ENCODE measurements at regions not wholly inside any gene's neighbourhood (a gene's known extent, or its start where the extent isn't known, plus 50 kb on each side); places are given as distances from the start of the nearest gene placed in this dataset.

- WGBS (ENCODE audit: insufficient coverage, insufficient read length), result no CpG with 5 or more reads among the region's 2 CpGs
- no peaks in the 10 kb centered on the region for H3K36me3 ChIP-seq (ENCODE audit: control insufficient read depth, insufficient read depth, low read length)
- no peak for DNase-seq (ENCODE audit: low read depth, low spot score)
- no peak overlapping the region for H3K4me3 ChIP-seq (ENCODE audit: low read length)
- no peaks in the 10 kb centered on the region for H3K9me3 ChIP-seq (ENCODE audit: control insufficient read depth, insufficient read depth, low read length)
- no peaks in the 10 kb centered on the region for H3K4me1 ChIP-seq (ENCODE audit: control insufficient read depth, insufficient read depth, low read length)
- H3K27ac ChIP-seq (ENCODE audit: low read length), result no peak overlapping the region
- H3K27me3 ChIP-seq (ENCODE audit: control insufficient read depth, insufficient read depth, low read length), result no peaks in the 10 kb centered on the region
Observed at GRCh38 chr13:80451641-80452040, 110.7 kb upstream of the SPRY2 start.

DNA sequence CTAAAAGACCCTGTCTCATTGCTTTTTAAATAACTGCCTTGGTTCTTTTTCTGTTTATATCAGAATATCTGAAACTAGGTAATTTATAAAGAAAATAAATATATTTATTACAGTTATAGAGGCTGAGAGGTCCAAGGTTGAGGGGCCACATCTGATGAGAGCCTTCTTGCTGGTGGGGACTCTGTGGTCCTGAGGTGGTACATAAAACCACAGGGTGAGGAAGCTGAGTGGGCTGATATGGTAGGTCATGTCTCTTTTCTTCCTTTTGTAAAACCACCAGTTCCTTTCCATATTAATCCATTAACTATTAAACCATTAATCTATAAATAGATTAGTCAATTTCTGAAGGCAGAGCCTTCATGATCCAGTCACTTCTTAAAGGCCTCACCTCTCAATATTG is 109.5 kb upstream of the SPRY2 start:
- no peak for DNase-seq (ENCODE audit: low read depth, low spot score)
- Histone ChIP-seq H3K4me3 (ENCODE audit: low read length) (no peak overlapping the region), H3K27me3 (ENCODE audit: control insufficient read depth, insufficient read depth, low read length) (no peaks in the 10 kb centered on the region), H3K36me3 (ENCODE audit: control insufficient read depth, insufficient read depth, low read length) (no peaks in the 10 kb centered on the region), H3K27ac (ENCODE audit: low read length) (no peak overlapping the region), H3K4me1 (ENCODE audit: control insufficient read depth, insufficient read depth, low read length) (no peaks in the 10 kb centered on the region), H3K9me3 (ENCODE audit: control insufficient read depth, insufficient read depth, low read length) (no peaks in the 10 kb centered on the region)

DNA sequence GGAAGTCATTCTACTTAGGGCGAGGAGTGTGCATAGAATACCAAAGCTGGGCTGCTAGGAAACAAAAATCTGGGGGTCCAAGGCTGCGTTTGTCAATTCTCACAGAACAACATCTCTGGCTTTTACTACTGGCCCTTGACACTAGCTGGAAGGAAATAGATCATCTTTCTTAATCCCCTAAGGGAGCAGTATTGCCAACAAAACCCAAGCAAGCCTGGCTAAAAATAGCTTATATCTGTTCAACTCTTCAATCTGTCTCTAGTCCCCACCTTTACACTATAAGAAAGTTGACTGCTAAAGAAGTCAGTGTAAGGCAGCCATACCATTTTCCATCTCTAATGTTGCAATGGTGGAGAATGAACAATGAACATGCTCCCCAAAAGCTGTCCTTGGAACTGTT is 107.8 kb upstream of the SPRY2 start:
- Histone ChIP-seq H3K4me3 (ENCODE audit: low read length) (no peak overlapping the region), H3K4me1 (ENCODE audit: control insufficient read depth, insufficient read depth, low read length) (no peaks in the 10 kb centered on the region), H3K27me3 (ENCODE audit: control insufficient read depth, insufficient read depth, low read length) (no peaks in the 10 kb centered on the region), H3K36me3 (ENCODE audit: control insufficient read depth, insufficient read depth, low read length) (no peaks in the 10 kb centered on the region), H3K9me3 (ENCODE audit: control insufficient read depth, insufficient read depth, low read length) (no peaks in the 10 kb centered on the region), H3K27ac (ENCODE audit: low read length) (no peak overlapping the region)
- no CpG with 5 or more reads among the region's 2 CpGs for WGBS (ENCODE audit: insufficient coverage, insufficient read length)
- DNase-seq (ENCODE audit: low read depth, low spot score), result no peak

- Histone ChIP-seq H3K4me3 (ENCODE audit: low read length) (no peak overlapping the region), H3K27ac (ENCODE audit: low read length) (no peak overlapping the region), H3K36me3 (ENCODE audit: control insufficient read depth, insufficient read depth, low read length) (no peaks in the 10 kb centered on the region), H3K4me1 (ENCODE audit: control insufficient read depth, insufficient read depth, low read length) (no peaks in the 10 kb centered on the region), H3K9me3 (ENCODE audit: control insufficient read depth, insufficient read depth, low read length) (no peaks in the 10 kb centered on the region), H3K27me3 (ENCODE audit: control insufficient read depth, insufficient read depth, low read length) (no peaks in the 10 kb centered on the region)
- no peak for DNase-seq (ENCODE audit: low read depth, low spot score)
- WGBS (ENCODE audit: insufficient coverage, insufficient read length), result no CpG with 5 or more reads among the region's 2 CpGs
Observed at GRCh38 chr13:80447747-80448146, 106.8 kb upstream of the SPRY2 start.

DNA sequence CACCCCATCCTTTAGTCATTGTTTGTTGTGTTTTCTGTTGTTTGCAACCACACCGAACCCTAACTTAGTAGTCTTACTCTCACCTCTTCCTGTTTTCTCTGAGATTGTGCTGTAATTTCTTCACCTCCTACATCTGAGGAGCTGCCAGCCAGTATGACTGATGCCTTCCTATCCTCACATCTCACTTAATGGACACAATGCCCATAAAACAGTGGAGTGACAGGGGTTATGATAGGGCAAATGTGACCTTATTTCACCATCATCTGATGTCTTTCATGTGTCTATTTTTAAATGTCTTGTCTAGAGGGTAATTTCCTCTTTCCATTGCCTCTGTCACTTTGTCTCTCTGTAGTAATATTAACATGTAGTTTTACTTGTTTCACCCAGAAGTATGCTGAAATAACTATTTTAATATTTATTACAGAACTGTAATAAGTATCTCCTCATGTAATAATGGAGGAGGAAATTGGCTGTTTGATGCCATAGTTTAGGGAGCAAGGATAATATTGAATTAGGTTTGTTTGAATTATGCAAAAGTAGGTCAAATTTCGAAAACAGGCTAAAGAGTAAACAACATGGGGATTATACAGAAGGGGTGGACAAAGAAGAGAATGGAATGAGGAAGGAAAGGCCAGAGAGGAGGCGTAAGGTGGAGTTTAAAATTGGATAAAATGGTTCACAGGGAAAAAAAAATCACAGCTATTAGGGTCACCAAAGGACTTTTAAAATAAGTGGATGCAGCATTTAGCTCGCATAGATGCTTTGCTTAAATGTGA is 103.5 kb upstream of the SPRY2 start:
- Histone ChIP-seq H3K4me3 (ENCODE audit: low read length) (no peak overlapping the region), H3K36me3 (ENCODE audit: control insufficient read depth, insufficient read depth, low read length) (no peaks in the 10 kb centered on the region), H3K9me3 (ENCODE audit: control insufficient read depth, insufficient read depth, low read length) (no peaks in the 10 kb centered on the region), H3K4me1 (ENCODE audit: control insufficient read depth, insufficient read depth, low read length) (no peaks in the 10 kb centered on the region), H3K27me3 (ENCODE audit: control insufficient read depth, insufficient read depth, low read length) (no peaks in the 10 kb centered on the region), H3K27ac (ENCODE audit: low read length) (no peak overlapping the region)
- no peak for DNase-seq (ENCODE audit: low read depth, low spot score)
- 100% methylated on average over 2 of the region's 4 CpGs for WGBS (ENCODE audit: insufficient coverage, insufficient read length)

DNA sequence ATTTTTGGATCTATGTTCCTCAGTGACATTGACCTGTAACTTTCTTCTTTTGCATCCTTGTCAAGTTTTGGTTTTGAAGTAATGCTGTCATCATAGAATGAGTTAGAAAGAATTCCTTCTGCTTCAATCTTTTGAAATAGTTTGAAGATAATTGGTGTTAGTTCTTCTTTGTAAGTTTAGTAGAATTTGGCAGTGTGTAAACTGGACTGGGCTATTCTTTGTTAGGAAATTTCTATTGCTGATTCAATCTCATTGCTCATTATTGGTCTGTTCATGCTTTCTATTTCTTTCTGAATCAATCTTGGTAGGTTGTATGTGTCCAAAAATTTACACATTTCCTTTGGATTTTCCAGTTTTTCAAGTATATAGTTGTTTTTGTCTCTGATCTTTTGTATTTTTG is 101.7 kb upstream of the SPRY2 start:
- H3K4me3 ChIP-seq (ENCODE audit: low read length), result no peak overlapping the region
- DNase-seq (ENCODE audit: low read depth, low spot score), result no peak
- H3K27ac ChIP-seq (ENCODE audit: low read length), result no peak overlapping the region
- H3K4me1 ChIP-seq (ENCODE audit: control insufficient read depth, insufficient read depth, low read length), result no peaks in the 10 kb centered on the region
- H3K36me3 ChIP-seq (ENCODE audit: control insufficient read depth, insufficient read depth, low read length), result no peaks in the 10 kb centered on the region
- no peaks in the 10 kb centered on the region for H3K9me3 ChIP-seq (ENCODE audit: control insufficient read depth, insufficient read depth, low read length)
- H3K27me3 ChIP-seq (ENCODE audit: control insufficient read depth, insufficient read depth, low read length), result no peaks in the 10 kb centered on the region

DNA sequence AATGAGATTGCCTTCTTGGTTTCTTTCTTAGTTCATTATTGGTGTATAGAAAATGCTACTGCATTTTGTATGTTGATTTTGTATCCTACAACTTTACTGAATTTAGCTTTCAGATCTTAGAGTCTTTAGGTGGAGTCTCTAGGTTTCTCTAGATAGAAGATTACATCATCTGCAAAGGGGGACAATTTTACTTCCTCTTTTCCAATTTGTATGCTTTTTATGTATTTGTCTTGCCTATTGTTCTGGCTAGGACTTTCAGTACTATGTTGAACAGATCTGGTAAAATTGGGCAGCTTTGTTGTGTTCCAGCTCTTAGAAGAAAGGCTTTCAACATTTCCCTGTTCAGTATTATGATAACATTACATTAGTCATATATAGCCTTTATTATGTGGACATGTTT is 101.0 kb upstream of the SPRY2 start:
- H3K27ac ChIP-seq (ENCODE audit: low read length), result no peak overlapping the region
- no peak for DNase-seq (ENCODE audit: low read depth, low spot score)
- H3K27me3 ChIP-seq (ENCODE audit: control insufficient read depth, insufficient read depth, low read length), result no peaks in the 10 kb centered on the region
- H3K4me1 ChIP-seq (ENCODE audit: control insufficient read depth, insufficient read depth, low read length), result no peaks in the 10 kb centered on the region
- H3K4me3 ChIP-seq (ENCODE audit: low read length), result no peak overlapping the region
- no peaks in the 10 kb centered on the region for H3K9me3 ChIP-seq (ENCODE audit: control insufficient read depth, insufficient read depth, low read length)
- no peaks in the 10 kb centered on the region for H3K36me3 ChIP-seq (ENCODE audit: control insufficient read depth, insufficient read depth, low read length)

DNA sequence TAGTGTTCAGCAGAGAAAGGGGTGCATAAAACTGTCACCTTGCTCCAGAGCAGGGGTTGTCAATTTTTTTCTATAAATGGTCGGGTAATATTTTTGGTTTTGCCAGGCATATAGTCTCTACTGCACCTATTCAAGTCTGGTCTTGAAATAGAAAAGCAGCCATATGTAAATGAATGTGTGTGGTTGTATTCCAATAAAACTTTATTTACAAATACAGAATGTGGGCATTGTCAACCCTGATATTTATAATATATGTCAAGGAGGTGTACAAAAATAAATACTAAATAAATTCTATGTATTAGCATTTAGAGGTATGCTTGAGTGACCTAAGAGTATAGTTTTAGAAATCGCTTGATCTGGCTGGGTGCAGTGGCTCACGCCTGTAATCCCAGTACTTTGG is 97.6 kb upstream of the SPRY2 start:
- no peak overlapping the region for H3K27ac ChIP-seq (ENCODE audit: low read length)
- H3K4me1 ChIP-seq (ENCODE audit: control insufficient read depth, insufficient read depth, low read length), result no peaks in the 10 kb centered on the region
- H3K4me3 ChIP-seq (ENCODE audit: low read length), result no peak overlapping the region
- no peak for DNase-seq (ENCODE audit: low read depth, low spot score)
- H3K36me3 ChIP-seq (ENCODE audit: control insufficient read depth, insufficient read depth, low read length), result no peaks in the 10 kb centered on the region
- no CpG with 5 or more reads among the region's 3 CpGs for WGBS (ENCODE audit: insufficient coverage, insufficient read length)
- H3K9me3 ChIP-seq (ENCODE audit: control insufficient read depth, insufficient read depth, low read length), result no peaks in the 10 kb centered on the region
- H3K27me3 ChIP-seq (ENCODE audit: control insufficient read depth, insufficient read depth, low read length), result no peaks in the 10 kb centered on the region

DNA sequence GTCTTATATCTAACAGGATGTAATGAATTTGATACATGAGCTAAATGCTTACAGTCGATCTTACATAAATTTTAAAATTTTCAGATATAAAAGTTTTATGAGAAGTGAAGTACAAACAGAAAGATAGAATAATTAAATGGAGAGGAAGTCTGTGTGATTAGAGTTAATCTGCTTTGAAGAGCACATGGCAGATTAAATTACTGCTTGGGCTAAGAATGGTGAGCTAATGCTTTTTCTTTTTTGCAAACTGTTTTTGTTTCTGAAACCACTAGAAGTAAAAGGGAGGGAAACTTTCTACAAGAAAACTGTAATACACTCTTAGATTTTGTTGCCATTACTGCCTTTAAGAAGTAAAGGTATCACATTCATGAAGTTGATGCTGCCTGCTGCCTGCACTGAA is 96.3 kb upstream of the SPRY2 start:
- no peak for DNase-seq (ENCODE audit: low read depth, low spot score)
- no peak overlapping the region for H3K27ac ChIP-seq (ENCODE audit: low read length)
- no peaks in the 10 kb centered on the region for H3K27me3 ChIP-seq (ENCODE audit: control insufficient read depth, insufficient read depth, low read length)
- H3K36me3 ChIP-seq (ENCODE audit: control insufficient read depth, insufficient read depth, low read length), result no peaks in the 10 kb centered on the region
- WGBS (ENCODE audit: insufficient coverage, insufficient read length), result no CpG with 5 or more reads among the region's 1 CpG
- no peaks in the 10 kb centered on the region for H3K9me3 ChIP-seq (ENCODE audit: control insufficient read depth, insufficient read depth, low read length)
- no peak overlapping the region for H3K4me3 ChIP-seq (ENCODE audit: low read length)
- H3K4me1 ChIP-seq (ENCODE audit: control insufficient read depth, insufficient read depth, low read length), result no peaks in the 10 kb centered on the region

DNA sequence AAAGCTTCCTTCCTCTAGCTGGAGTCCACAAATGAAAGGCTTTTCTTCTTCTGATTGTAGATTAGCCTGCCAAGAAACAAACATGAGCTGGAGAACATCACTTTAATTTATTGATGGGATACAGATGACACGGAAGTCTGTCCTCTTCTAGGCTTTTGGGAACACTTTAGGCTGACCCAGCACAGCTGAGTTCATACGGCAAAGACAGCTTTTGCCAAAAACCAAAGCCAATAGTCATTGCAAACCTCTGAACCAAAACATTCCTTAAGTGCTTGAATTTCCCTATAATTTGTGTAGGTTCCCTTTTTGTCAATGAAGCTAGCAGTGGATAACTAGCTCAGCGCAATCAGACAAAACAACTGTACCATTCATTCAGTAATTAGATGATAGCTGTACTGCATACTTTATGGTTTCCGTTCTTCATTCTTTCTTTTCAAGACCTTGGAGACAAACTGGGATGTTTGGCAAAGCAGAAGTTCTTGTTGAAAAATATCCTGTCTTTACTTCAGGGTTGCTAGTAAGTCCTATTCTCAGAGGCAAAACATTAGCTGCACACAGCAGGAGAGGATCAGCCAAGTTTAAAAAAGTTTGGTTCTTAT is 95.7 kb upstream of the SPRY2 start:
- DNase-seq (ENCODE audit: low read depth, low spot score), result no peak

DNA sequence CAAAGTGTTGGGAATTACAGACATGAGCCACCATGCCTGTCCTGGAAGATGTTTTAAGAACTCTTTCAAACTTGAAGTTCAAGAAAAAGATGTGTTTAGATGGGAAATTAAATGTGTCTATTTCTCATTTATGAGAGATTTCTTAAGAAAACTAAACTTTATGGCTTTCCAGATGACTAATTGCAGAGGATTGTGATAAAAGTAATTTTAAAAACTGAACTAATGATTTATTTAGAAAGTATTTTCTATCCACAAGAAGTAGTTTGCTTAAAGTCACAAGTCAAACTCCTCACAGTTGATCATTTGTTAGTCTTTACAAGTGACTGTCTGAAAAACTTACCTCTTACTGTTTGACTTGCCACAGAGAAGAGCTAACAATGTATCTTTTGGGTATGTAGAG is 89.6 kb upstream of the SPRY2 start:
- Histone ChIP-seq H3K4me3 (ENCODE audit: low read length) (no peak overlapping the region), H3K9me3 (ENCODE audit: control insufficient read depth, insufficient read depth, low read length) (no peaks in the 10 kb centered on the region), H3K36me3 (ENCODE audit: control insufficient read depth, insufficient read depth, low read length) (no peaks in the 10 kb centered on the region), H3K4me1 (ENCODE audit: control insufficient read depth, insufficient read depth, low read length) (no peaks in the 10 kb centered on the region), H3K27ac (ENCODE audit: low read length) (no peak overlapping the region), H3K27me3 (ENCODE audit: control insufficient read depth, insufficient read depth, low read length) (no peaks in the 10 kb centered on the region)
- no peak for DNase-seq (ENCODE audit: low read depth, low spot score)

More for the DNA sequence above, 95.7 kb upstream of the SPRY2 start:
- H3K27ac ChIP-seq (ENCODE audit: low read length), result no peak overlapping the region
- H3K9me3 ChIP-seq (ENCODE audit: control insufficient read depth, insufficient read depth, low read length), result no peaks in the 10 kb centered on the region
- H3K4me1 ChIP-seq (ENCODE audit: control insufficient read depth, insufficient read depth, low read length), result no peaks in the 10 kb centered on the region
- H3K36me3 ChIP-seq (ENCODE audit: control insufficient read depth, insufficient read depth, low read length), result no peaks in the 10 kb centered on the region
- no peak overlapping the region for H3K4me3 ChIP-seq (ENCODE audit: low read length)
- no peaks in the 10 kb centered on the region for H3K27me3 ChIP-seq (ENCODE audit: control insufficient read depth, insufficient read depth, low read length)
- WGBS (ENCODE audit: insufficient coverage, insufficient read length), result no CpG with 5 or more reads among the region's 4 CpGs
